ENCODE measurements at regions not wholly inside any gene's neighbourhood (a gene's known extent, or its start where the extent isn't known, plus 50 kb on each side); places are given as distances from the start of the nearest gene placed in this dataset.

- no peak for ATAC-seq (replicated peaks)
- no peak overlapping the region for H3K4me3 Mint-ChIP-seq
- no peak overlapping the region for H3K27ac Mint-ChIP-seq
- H3K36me3 Mint-ChIP-seq (ENCODE audit: low read depth), result no peaks in the 10 kb centered on the region
- H3K9me3 Mint-ChIP-seq, result no peaks in the 10 kb centered on the region
- no peaks in the 10 kb centered on the region for H3K4me1 Mint-ChIP-seq
- no peaks in the 10 kb centered on the region for H3K27me3 Mint-ChIP-seq
Observed at GRCh38 chr3:115332998-115333397, 185.9 kb upstream of the ZBTB20 start.

GRCh38 chr3:115336836-115337235 lies 189.7 kb upstream of the ZBTB20 start:
- H3K4me3 Mint-ChIP-seq, result no peak overlapping the region
- no peak for ATAC-seq (replicated peaks)
- no peaks in the 10 kb centered on the region for H3K4me1 Mint-ChIP-seq
- no peaks in the 10 kb centered on the region for H3K9me3 Mint-ChIP-seq
- H3K36me3 Mint-ChIP-seq (ENCODE audit: low read depth), result no peaks in the 10 kb centered on the region
- H3K27ac Mint-ChIP-seq, result no peak overlapping the region
- H3K27me3 Mint-ChIP-seq, result no peaks in the 10 kb centered on the region

GRCh38 chr3:115340586-115340985 lies 193.5 kb upstream of the ZBTB20 start:
- Mint-ChIP-seq H3K27me3 (no peaks in the 10 kb centered on the region), H3K4me3 (no peak overlapping the region), H3K9me3 (no peaks in the 10 kb centered on the region), H3K4me1 (no peaks in the 10 kb centered on the region), H3K36me3 (ENCODE audit: low read depth) (no peaks in the 10 kb centered on the region), H3K27ac (no peak overlapping the region)
- ATAC-seq (replicated peaks), result no peak

GRCh38 chr3:115341208-115341607 lies 194.1 kb upstream of the ZBTB20 start:
- Mint-ChIP-seq H3K27ac (no peak overlapping the region), H3K9me3 (no peaks in the 10 kb centered on the region), H3K27me3 (no peaks in the 10 kb centered on the region), H3K36me3 (ENCODE audit: low read depth) (no peaks in the 10 kb centered on the region), H3K4me3 (no peak overlapping the region), H3K4me1 (no peaks in the 10 kb centered on the region)
- ATAC-seq (replicated peaks), result peak; percentile 95

GRCh38 chr3:115347737-115348136 lies 200.6 kb upstream of the ZBTB20 start:
- H3K36me3 Mint-ChIP-seq (ENCODE audit: low read depth), result no peaks in the 10 kb centered on the region
- H3K4me1 Mint-ChIP-seq, result no peaks in the 10 kb centered on the region
- H3K27me3 Mint-ChIP-seq, result no peaks in the 10 kb centered on the region
- H3K9me3 Mint-ChIP-seq, result no peaks in the 10 kb centered on the region
- no peak overlapping the region for H3K4me3 Mint-ChIP-seq
- ATAC-seq (replicated peaks), result no peak
- no peak overlapping the region for H3K27ac Mint-ChIP-seq

- no peak for ATAC-seq (replicated peaks)
- no peak overlapping the region for H3K27ac Mint-ChIP-seq
- H3K4me3 Mint-ChIP-seq, result no peak overlapping the region
- no peaks in the 10 kb centered on the region for H3K4me1 Mint-ChIP-seq
- H3K27me3 Mint-ChIP-seq, result no peaks in the 10 kb centered on the region
- no peaks in the 10 kb centered on the region for H3K9me3 Mint-ChIP-seq
- H3K36me3 Mint-ChIP-seq (ENCODE audit: low read depth), result no peaks in the 10 kb centered on the region
Observed at GRCh38 chr3:115348412-115348811, 201.3 kb upstream of the ZBTB20 start.

GRCh38 chr3:115348951-115349745 lies 202.1 kb upstream of the ZBTB20 start:
- no peaks in the 10 kb centered on the region for H3K4me1 Mint-ChIP-seq
- no peaks in the 10 kb centered on the region for H3K9me3 Mint-ChIP-seq
- H3K4me3 Mint-ChIP-seq, result no peak overlapping the region
- ATAC-seq (replicated peaks), result no peak
- no peaks in the 10 kb centered on the region for H3K36me3 Mint-ChIP-seq (ENCODE audit: low read depth)
- H3K27me3 Mint-ChIP-seq, result no peaks in the 10 kb centered on the region
- no peak overlapping the region for H3K27ac Mint-ChIP-seq

- no peaks in the 10 kb centered on the region for H3K4me1 Mint-ChIP-seq
- H3K9me3 Mint-ChIP-seq, result no peaks in the 10 kb centered on the region
- no peak for ATAC-seq (replicated peaks)
- H3K36me3 Mint-ChIP-seq (ENCODE audit: low read depth), result no peaks in the 10 kb centered on the region
- no peaks in the 10 kb centered on the region for H3K27me3 Mint-ChIP-seq
- no peak overlapping the region for H3K4me3 Mint-ChIP-seq
- H3K27ac Mint-ChIP-seq, result no peak overlapping the region
Observed at GRCh38 chr3:115350606-115351005, 203.5 kb upstream of the ZBTB20 start.

- Mint-ChIP-seq H3K27me3 (no peaks in the 10 kb centered on the region), H3K4me3 (no peak overlapping the region), H3K36me3 (ENCODE audit: low read depth) (no peaks in the 10 kb centered on the region), H3K27ac (no peak overlapping the region), H3K9me3 (peaks cover 3% of the 10 kb centered on the region), H3K4me1 (no peaks in the 10 kb centered on the region)
- ATAC-seq (replicated peaks), result no peak
Observed at GRCh38 chr3:115351193-115351592, 204.1 kb upstream of the ZBTB20 start.

GRCh38 chr3:115354010-115354409 lies 206.9 kb upstream of the ZBTB20 start:
- ATAC-seq (replicated peaks), result no peak
- Mint-ChIP-seq H3K9me3 (peaks cover 3% of the 10 kb centered on the region), H3K4me1 (no peaks in the 10 kb centered on the region), H3K4me3 (no peak overlapping the region), H3K27ac (no peak overlapping the region), H3K36me3 (ENCODE audit: low read depth) (no peaks in the 10 kb centered on the region), H3K27me3 (no peaks in the 10 kb centered on the region)

GRCh38 chr3:115357456-115357855 lies 210.4 kb upstream of the ZBTB20 start:
- Mint-ChIP-seq H3K4me3 (no peak overlapping the region), H3K36me3 (ENCODE audit: low read depth) (no peaks in the 10 kb centered on the region), H3K9me3 (peaks cover 3% of the 10 kb centered on the region), H3K27ac (no peak overlapping the region), H3K27me3 (no peaks in the 10 kb centered on the region), H3K4me1 (peaks cover 7% of the 10 kb centered on the region)
- ATAC-seq (replicated peaks), result no peak

GRCh38 chr3:115359536-115359935 lies 212.4 kb upstream of the ZBTB20 start:
- no peaks in the 10 kb centered on the region for H3K36me3 Mint-ChIP-seq (ENCODE audit: low read depth)
- H3K27ac Mint-ChIP-seq, result peak overlapping the region; percentile 16
- H3K4me1 Mint-ChIP-seq, result peaks cover 7% of the 10 kb centered on the region
- peaks cover 8% of the 10 kb centered on the region for H3K9me3 Mint-ChIP-seq
- H3K4me3 Mint-ChIP-seq, result peak overlapping the region; percentile 7
- ATAC-seq (replicated peaks), result peak; percentile 29
- H3K27me3 Mint-ChIP-seq, result no peaks in the 10 kb centered on the region

- no peak for ATAC-seq (replicated peaks)
- H3K36me3 Mint-ChIP-seq (ENCODE audit: low read depth), result no peaks in the 10 kb centered on the region
- no peaks in the 10 kb centered on the region for H3K27me3 Mint-ChIP-seq
- peaks cover 8% of the 10 kb centered on the region for H3K9me3 Mint-ChIP-seq
- H3K27ac Mint-ChIP-seq, result no peak overlapping the region
- H3K4me1 Mint-ChIP-seq, result peaks cover 7% of the 10 kb centered on the region
- no peak overlapping the region for H3K4me3 Mint-ChIP-seq
Observed at GRCh38 chr3:115361806-115362205, 214.7 kb upstream of the ZBTB20 start.

- peaks cover 7% of the 10 kb centered on the region for H3K4me1 Mint-ChIP-seq
- H3K9me3 Mint-ChIP-seq, result peaks cover 10% of the 10 kb centered on the region
- ATAC-seq (replicated peaks), result no peak
- no peaks in the 10 kb centered on the region for H3K27me3 Mint-ChIP-seq
- H3K36me3 Mint-ChIP-seq (ENCODE audit: low read depth), result no peaks in the 10 kb centered on the region
- no peak overlapping the region for H3K4me3 Mint-ChIP-seq
- no peak overlapping the region for H3K27ac Mint-ChIP-seq
Observed at GRCh38 chr3:115363071-115363470, 216.0 kb upstream of the ZBTB20 start.

GRCh38 chr3:115369021-115369420 lies 221.9 kb upstream of the ZBTB20 start:
- Mint-ChIP-seq H3K4me3 (no peak overlapping the region), H3K4me1 (no peaks in the 10 kb centered on the region), H3K36me3 (ENCODE audit: low read depth) (no peaks in the 10 kb centered on the region), H3K9me3 (peaks cover 5% of the 10 kb centered on the region), H3K27me3 (no peaks in the 10 kb centered on the region), H3K27ac (no peak overlapping the region)
- ATAC-seq (replicated peaks), result no peak

GRCh38 chr3:115375362-115375761 lies 228.3 kb upstream of the ZBTB20 start:
- no peak for ATAC-seq (replicated peaks)
- H3K4me1 Mint-ChIP-seq, result no peaks in the 10 kb centered on the region
- H3K9me3 Mint-ChIP-seq, result no peaks in the 10 kb centered on the region
- no peaks in the 10 kb centered on the region for H3K36me3 Mint-ChIP-seq (ENCODE audit: low read depth)
- no peak overlapping the region for H3K27ac Mint-ChIP-seq
- no peak overlapping the region for H3K4me3 Mint-ChIP-seq
- no peaks in the 10 kb centered on the region for H3K27me3 Mint-ChIP-seq
